GM21786 (cell line): ENCODE measurements at regions not wholly inside any gene's neighbourhood (a gene's known extent, or its start where the extent isn't known, plus 50 kb on each side); places are given as distances from the start of the nearest gene placed in this dataset.
"Not testable (repeated sequence)": the region's sequence is repeated elsewhere in the genome, so short reads cannot be mapped to it uniquely, and the experiment has no call there.

ENCODE experiments used
- ATAC-seq: cut with Tn5 transposase; IDR thresholded peaks from one replicate; pipeline ENCODE4 v1.9.1; 2021; ENCODE audit not compliant: unreplicated experiment

- no peak for ATAC-seq
Observed at GRCh38 chr14:83909507-83909906, 1620.4 kb upstream of the FLRT2 start.

- no peak for ATAC-seq
Observed at GRCh38 chr14:83912032-83912642, 1617.8 kb upstream of the FLRT2 start.

GRCh38 chr14:83913476-83913875 lies 1616.5 kb upstream of the FLRT2 start:
- ATAC-seq, result no peak

GRCh38 chr14:83918546-83918945 lies 1611.4 kb upstream of the FLRT2 start:
- ATAC-seq, result no peak

DNA sequence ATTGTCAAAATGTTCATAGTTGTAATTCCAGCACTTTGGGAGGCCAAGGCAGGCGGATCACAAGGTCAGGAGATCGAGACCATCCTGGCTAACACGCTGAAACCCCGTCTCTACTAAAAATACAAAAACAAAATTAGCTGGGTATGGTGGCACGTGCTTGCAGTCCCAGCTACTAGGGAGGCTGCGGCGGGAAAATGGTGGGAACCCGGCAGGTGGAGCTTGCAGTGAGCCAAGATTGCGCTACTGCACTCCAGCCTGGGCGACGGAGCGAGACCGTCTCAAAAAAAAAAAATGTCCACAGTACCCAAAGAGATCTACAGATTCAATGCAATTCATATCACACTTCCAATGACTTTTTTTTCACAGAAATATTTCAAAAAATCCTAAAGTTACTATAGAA lies 1610.3 kb upstream of the FLRT2 start:
- ATAC-seq, result not testable (repeated sequence)

DNA sequence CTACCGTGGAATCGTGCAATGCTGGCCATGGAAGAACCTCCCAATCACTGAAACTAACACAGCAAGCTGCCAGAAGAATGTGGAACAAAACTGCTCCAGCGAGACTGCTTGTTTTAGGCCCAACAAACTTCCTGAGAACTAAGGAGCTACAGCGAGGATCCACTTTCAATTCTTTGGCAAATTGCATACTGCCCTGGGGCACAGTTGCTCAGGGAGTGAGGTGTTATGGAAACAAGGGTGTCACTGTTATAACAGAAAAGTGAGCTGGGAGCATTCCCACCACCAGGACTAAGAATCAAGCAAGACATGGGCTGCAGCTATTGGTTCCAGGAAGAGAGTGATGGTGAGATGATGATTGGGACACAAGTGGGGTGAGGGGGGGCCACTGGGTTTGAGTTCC lies 1606.1 kb upstream of the FLRT2 start:
- ATAC-seq, result no peak

DNA sequence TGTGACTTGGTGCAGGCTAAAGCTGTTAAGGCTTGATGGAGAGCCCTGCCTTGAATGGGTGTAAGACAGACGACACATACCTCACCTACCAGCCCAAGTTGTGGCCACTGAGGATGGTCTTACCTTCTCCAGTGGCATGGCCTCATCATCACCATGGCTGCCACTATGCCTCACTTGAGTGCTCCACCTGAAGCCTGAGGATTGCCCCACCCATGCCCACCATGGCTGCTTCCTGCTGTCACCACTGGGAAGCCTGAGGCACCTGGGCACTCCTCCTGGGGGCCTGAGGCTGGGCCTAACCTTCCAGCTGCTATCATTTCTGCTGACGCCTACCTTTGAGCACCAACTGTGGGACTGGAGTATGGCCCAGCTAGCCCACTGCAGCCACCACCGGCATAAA lies 1605.7 kb upstream of the FLRT2 start:
- no peak for ATAC-seq

GRCh38 chr14:83940253-83940652 lies 1589.7 kb upstream of the FLRT2 start:
- no peak for ATAC-seq

GRCh38 chr14:83958359-83958758 lies 1571.6 kb upstream of the FLRT2 start:
- ATAC-seq, result no peak

DNA sequence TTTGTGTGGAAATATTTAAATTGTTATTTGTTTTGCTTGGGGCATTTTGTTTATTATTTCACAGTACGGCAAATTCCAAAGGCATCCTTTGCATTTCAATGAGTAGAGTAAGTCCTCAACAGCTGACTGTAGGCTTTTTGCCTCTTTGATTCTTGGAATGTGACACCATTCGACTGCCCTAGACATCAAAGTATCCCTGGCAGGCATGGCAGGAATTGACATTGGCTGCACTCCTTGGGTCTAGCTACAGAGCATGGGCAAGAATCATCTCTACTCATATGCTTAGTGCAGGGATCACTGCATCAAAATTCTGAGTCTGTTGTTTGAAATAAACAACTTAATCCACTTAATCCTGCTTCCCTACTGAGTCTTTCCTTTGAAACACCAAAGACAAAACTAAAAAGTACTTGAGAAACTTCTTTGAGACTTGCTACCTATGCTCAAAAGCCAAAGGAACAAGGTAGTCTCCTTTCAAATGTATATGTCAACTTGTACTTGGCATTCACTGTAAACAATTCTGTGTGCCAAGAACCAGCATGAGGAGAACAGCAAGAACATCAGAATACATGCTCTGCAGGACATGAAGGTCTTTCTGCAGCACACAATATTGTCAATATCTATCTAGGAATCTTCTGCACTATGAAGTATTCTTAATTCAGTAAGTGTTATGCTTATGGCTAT lies 1569.0 kb upstream of the FLRT2 start:
- ATAC-seq, result no peak

- ATAC-seq, result no peak
Observed at GRCh38 chr14:83969998-83970397, 1559.9 kb upstream of the FLRT2 start.

DNA sequence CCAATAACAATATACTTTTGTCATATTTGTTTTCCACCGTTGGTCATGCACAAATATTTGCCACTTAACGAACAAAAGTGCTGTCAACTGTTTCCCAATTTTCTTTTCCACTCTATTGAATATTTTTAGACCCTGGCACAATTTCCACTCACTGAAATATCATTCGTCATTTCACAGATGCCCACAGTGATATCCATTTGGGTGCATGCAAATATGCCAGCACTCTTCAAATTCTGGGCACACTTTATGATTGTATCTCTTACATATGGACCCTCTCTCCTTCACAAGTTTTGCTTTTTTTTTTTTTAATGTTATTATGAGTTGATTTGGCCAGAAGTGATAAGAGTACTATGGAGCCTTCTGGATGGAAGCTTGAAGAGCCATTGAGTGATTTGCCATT lies 1557.3 kb upstream of the FLRT2 start:
- ATAC-seq, result no peak

DNA sequence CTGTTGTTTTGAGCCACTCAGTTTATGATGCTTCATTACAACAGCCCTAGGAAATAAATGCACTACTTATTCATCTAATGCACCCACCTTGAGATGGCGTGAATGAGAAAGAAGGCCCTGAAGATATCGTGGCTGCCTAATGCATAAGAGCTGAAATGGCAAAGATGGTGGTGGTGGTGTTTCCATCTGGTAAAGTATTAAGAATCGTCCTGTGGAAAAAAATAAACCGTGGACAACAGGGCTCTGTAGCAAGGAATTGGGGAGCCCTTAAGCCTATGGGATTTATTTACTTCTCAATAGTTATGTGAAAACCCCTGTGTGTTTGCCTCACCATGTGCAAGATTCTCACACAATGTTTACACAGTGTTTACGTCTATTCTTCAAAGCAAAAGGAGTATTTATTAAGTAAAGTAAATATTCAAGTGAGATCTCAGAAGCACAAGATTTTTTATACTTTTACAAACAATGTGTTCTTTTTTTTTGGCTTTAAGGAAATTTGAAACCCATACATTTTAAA lies 1555.2 kb upstream of the FLRT2 start:
- ATAC-seq, result no peak

- ATAC-seq, result no peak
Observed at GRCh38 chr14:83975435-83975834, 1554.5 kb upstream of the FLRT2 start.

- ATAC-seq, result no peak
Observed at GRCh38 chr14:83975841-83976770, 1553.8 kb upstream of the FLRT2 start.

DNA sequence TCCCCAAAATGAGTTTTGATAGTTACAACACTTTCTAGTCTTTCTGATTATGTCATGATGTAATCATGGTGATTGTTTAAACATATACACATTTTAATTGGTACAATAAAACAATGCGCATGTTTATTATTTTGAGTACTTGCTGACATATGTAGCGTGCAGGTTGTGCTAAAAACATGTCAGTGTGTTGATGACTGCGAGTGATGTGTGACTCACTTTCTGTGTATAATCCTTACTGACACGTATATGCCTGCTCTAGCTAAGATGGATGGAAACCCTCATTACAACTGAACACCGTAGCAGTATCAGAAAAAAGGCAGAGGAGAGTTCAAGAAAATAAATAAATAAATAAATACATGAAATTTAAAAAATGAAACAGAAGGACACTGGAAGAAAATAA lies 1552.4 kb upstream of the FLRT2 start:
- ATAC-seq, result no peak

DNA sequence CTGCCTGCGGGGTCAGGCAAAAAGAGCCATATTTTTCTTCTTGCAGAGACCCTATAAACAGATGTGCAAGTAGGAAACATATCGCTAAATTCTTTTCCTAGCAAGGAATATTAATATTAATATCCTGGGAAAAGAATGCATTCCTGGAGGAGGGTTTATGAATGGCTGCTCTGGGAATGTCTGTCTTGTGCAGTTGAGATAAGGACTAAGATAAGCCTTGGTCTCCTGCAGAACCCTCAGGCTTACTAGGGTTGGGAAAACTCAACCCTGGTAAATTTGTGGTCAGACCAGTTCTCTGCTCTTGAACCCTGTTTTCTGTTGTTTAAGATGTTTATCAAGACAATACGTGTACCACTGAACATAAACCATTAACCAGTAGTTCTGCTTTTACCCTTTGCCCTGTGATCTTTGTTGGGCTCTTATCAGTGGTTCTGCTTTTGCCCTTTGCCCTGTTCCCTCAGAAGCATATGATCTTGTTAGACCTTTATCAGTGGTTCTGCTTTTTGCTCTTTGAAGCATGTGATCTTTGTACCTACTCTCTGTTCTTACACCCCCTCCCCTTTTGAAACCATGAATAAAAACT lies 1548.2 kb upstream of the FLRT2 start:
- ATAC-seq, result not testable (repeated sequence)

GRCh38 chr14:83988275-83988674 lies 1541.7 kb upstream of the FLRT2 start:
- ATAC-seq, result no peak

DNA sequence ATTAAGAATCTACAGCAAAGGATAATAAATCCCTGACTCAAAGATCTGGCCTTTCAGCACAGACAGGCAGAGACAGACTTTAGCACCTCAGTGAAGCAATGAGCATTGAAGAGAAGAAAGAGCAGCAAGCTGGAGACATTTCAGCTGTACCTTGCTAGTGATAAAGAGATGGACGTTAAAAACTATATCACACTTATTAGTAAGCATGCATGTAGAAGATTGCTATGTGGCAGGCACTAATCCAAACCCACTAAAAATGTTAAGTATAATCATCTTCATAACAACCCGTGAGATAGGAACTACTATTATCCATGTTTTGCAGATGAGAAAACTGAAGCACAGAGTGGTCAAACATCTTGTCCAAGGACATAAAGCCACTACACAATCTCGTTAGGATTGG lies 1538.3 kb upstream of the FLRT2 start:
- ATAC-seq, result no peak

DNA sequence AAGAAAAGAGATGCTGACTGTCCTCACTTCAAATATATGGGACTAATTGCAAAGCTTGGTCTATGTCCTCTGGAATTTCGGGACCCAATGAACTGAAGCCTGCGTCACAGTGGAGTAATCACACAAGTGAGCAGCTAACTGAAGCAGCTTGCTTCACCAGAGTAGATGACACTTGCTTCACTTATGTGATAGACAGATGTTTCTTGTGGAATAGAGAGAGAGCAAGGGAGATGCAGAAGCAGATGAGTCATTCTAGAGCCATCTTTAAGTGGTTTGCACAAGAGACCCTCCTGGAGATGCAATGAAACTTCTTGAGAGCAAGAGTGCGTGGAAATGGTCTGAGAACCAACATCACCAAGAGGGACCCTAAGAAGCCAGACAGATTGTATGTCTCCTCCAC lies 1537.1 kb upstream of the FLRT2 start:
- ATAC-seq, result no peak

DNA sequence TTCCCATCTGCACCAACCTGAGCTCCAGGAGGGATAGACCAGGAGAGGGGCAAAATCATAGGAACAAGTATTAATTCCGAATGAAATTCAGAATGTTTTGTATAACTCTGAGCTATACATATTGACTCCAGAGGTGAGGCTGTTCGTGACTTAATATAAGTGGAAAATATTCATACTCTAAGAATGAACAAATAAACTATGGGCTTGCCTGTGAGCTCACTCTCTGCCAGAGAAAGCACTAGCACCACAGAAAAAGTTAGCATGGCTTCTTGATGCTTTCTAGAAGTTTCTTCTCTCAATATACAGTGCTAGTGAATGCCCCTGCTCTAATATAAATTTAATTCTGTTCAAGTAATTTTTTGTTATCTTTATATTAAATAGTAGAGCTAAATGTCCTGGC lies 1536.4 kb upstream of the FLRT2 start:
- no peak for ATAC-seq
